AG04450 (cell line): ENCODE measurements at regions not wholly inside any gene's neighbourhood (a gene's known extent, or its start where the extent isn't known, plus 50 kb on each side); places are given as distances from the start of the nearest gene placed in this dataset.

Experiments
- CTCF ChIA-PET: fragments of 300-600, 350-600 bp; formaldehyde crosslinking; extraction: SDS; loops from one replicate; lab custom pipeline; 2022; ENCODE audit warnings: antibody characterized with exemption, inconsistent platforms; lab: Charles Lee
- POLR2A ChIA-PET: fragments of 350-600 bp; formaldehyde crosslinking; extraction: SDS; loops from one replicate; lab custom pipeline; 2021; ENCODE audit warnings: antibody characterized with exemption, inconsistent platforms; lab: Yijun Ruan, JAX
- DNase-seq: peaks from one replicate; pipeline ENCODE4 v3.0.0-alpha.2; 2011; ENCODE audit warnings: low read depth, low spot score
- H3K27ac ChIP-seq: one replicate; pipeline ENCODE4 v1.5.1; 2012; ENCODE audit warnings: low read depth, low read length, control low read depth
- H3K27me3 ChIP-seq: one replicate; pipeline ENCODE4 v1.6.0; 2012; ENCODE audit warnings: low read length; ENCODE audit not compliant: control insufficient read depth, insufficient read depth
- H3K4me3 ChIP-seq: 2 replicates; pipeline ENCODE4 v1.5.1; 2011; ENCODE audit warnings: mild to moderate bottlenecking, low read depth, low read length, control low read depth
- H3K9me3 ChIP-seq: 2 replicates; pipeline ENCODE4 v1.5.1; 2012; ENCODE audit warnings: low read length; ENCODE audit not compliant: control insufficient read depth, insufficient read depth
- CTCF ChIP-seq: IDR thresholded peaks from 2 replicates; pipeline ENCODE4 v1.5.1; 2011; ENCODE audit warnings: low read depth, low read length, control low read depth, inconsistent platforms

- no peak overlapping the region for H3K4me3 ChIP-seq
- H3K27ac ChIP-seq, result no peak overlapping the region
- no peak for DNase-seq
- H3K9me3 ChIP-seq, result no peaks in the 10 kb centered on the region
- H3K27me3 ChIP-seq, result peaks cover 4% of the 10 kb centered on the region
- ChIA-PET POLR2A (no interaction called here), CTCF (interaction anchor here (0.9 kb wide), 1 partner anchor 14 kb away, joined by 4 read pairs; no protein-coding TSS in a partner anchor)
- no peak for TF ChIP-seq CTCF
Measured at GRCh38 chr3:46092702-46093080, 65.4 kb upstream of the XCR1 start.

- CTCF ChIA-PET, result interaction anchor here (0.9 kb wide), 1 partner anchor 13 kb away, joined by 4 read pairs; no protein-coding TSS in a partner anchor
- no peak for DNase-seq
Measured at GRCh38 chr3:46091741-46092701, 64.7 kb upstream of the XCR1 start.

GRCh38 chr3:46091046-46091445 is 63.8 kb upstream of the XCR1 start:
- no peak overlapping the region for H3K4me3 ChIP-seq
- no peak for TF ChIP-seq CTCF
- POLR2A ChIA-PET, result no interaction called here
- CTCF ChIA-PET, result interaction anchor here (0.8 to 1.2 kb wide), 2 partner anchors 12 to 287 kb away, joined by 3 to 9 read pairs; no protein-coding TSS in a partner anchor
- peaks cover 4% of the 10 kb centered on the region for H3K27me3 ChIP-seq
- no peak overlapping the region for H3K27ac ChIP-seq
- DNase-seq, result no peak
- H3K9me3 ChIP-seq, result no peaks in the 10 kb centered on the region

More at GRCh38 chr3:46091741-46092701, 64.7 kb upstream of the XCR1 start:
- POLR2A ChIA-PET, result no interaction called here
- H3K4me3 ChIP-seq, result no peak overlapping the region
- no peaks in the 10 kb centered on the region for H3K9me3 ChIP-seq
- H3K27ac ChIP-seq, result no peak overlapping the region
- peaks cover 4% of the 10 kb centered on the region for H3K27me3 ChIP-seq
- TF ChIP-seq CTCF, result no peak

- H3K27ac ChIP-seq, result no peak overlapping the region
Measured at GRCh38 chr3:46090161-46090591, 62.9 kb upstream of the XCR1 start.

More at GRCh38 chr3:46090161-46090591, 62.9 kb upstream of the XCR1 start:
- Histone ChIP-seq H3K4me3 (no peak overlapping the region), H3K27me3 (peaks cover 4% of the 10 kb centered on the region), H3K9me3 (no peaks in the 10 kb centered on the region)
- TF ChIP-seq CTCF, result no peak
- POLR2A ChIA-PET, result no interaction called here
- no peak for DNase-seq
- CTCF ChIA-PET, result interaction anchor here (1.2 kb wide), 1 partner anchor 11 kb away, joined by 9 read pairs; no protein-coding TSS in a partner anchor
